Skeletal muscle tissue (tissue), 3 donors: ENCODE measurements at regions not wholly inside any gene's neighbourhood (a gene's known extent, or its start where the extent isn't known, plus 50 kb on each side); places are given as distances from the start of the nearest gene placed in this dataset.

ENCODE experiments used
- H3K27ac ChIP-seq: one replicate; pipeline ENCODE4 v1.7.0; 2013; ENCODE audit warnings: mild to moderate bottlenecking, low read depth, low read length, inconsistent platforms
- H3K27me3 ChIP-seq, 3 donors: one replicate each; pipeline ENCODE4 v1.7.0; 2013; ENCODE audit warnings: low read length in 3 of 3; ENCODE audit not compliant: control insufficient read depth in 3 of 3, insufficient read depth in 3 of 3
- H3K36me3 ChIP-seq, 3 donors: one replicate each; pipeline ENCODE4 v1.7.0; 2013; ENCODE audit warnings: low read length in 3 of 3; ENCODE audit not compliant: control insufficient read depth in 3 of 3, insufficient read depth in 3 of 3
- H3K4me1 ChIP-seq, 3 donors: one replicate each; pipeline ENCODE4 v1.7.0; 2013; ENCODE audit warnings: low read length in 3 of 3, mild to moderate bottlenecking in 3 of 3; ENCODE audit not compliant: control insufficient read depth in 3 of 3, insufficient read depth in 3 of 3
- H3K4me3 ChIP-seq, 3 donors: one replicate each; pipeline ENCODE4 v1.7.0; 2013; ENCODE audit warnings: low read length in 3 of 3
- H3K9ac ChIP-seq, 3 donors: one replicate each; pipeline ENCODE4 v1.7.0; 2013; ENCODE audit warnings: low read length in 3 of 3, mild to moderate bottlenecking in 3 of 3, moderate library complexity in 2 of 3, low read depth in 1 of 3
- H3K9me3 ChIP-seq, 3 donors: one replicate each; pipeline ENCODE4 v1.7.0; 2013; ENCODE audit warnings: low read length in 3 of 3; ENCODE audit not compliant: control insufficient read depth in 3 of 3
- donor health status: Osteomylitis.

- H3K27me3 ChIP-seq = peaks cover 0 to 3% (median 0%) of the 10 kb centered on the region in 3 donors
- no peak overlapping the region for H3K4me3 ChIP-seq
- no peaks in the 10 kb centered on the region for H3K4me1 ChIP-seq
- H3K9me3 ChIP-seq = no peaks in the 10 kb centered on the region
- H3K9ac ChIP-seq = no peak overlapping the region
- H3K27ac ChIP-seq = no peak overlapping the region
- H3K36me3 ChIP-seq = no peaks in the 10 kb centered on the region
These were observed 180.6 kb downstream of the ANXA2 start for GRCh38 chr15:60217161-60217560.

GRCh38 chr15:60218256-60218655, 179.5 kb downstream of the ANXA2 start:
- Histone ChIP-seq H3K4me3 (no peak overlapping the region), H3K4me1 (no peaks in the 10 kb centered on the region), H3K27me3 (peaks cover 0 to 3% (median 0%) of the 10 kb centered on the region in 3 donors), H3K36me3 (no peaks in the 10 kb centered on the region), H3K9me3 (no peaks in the 10 kb centered on the region), H3K9ac (no peak overlapping the region), H3K27ac (no peak overlapping the region)

GRCh38 chr15:60219866-60220265, 177.9 kb downstream of the ANXA2 start:
- Histone ChIP-seq H3K9ac (no peak overlapping the region), H3K27ac (no peak overlapping the region), H3K27me3 (peaks cover 0 to 3% (median 0%) of the 10 kb centered on the region in 3 donors), H3K9me3 (no peaks in the 10 kb centered on the region), H3K4me3 (no peak overlapping the region), H3K4me1 (no peaks in the 10 kb centered on the region), H3K36me3 (no peaks in the 10 kb centered on the region)

- H3K27ac ChIP-seq = no peak overlapping the region
- H3K27me3 ChIP-seq = peaks cover 0 to 4% (median 0%) of the 10 kb centered on the region in 3 donors
- no peaks in the 10 kb centered on the region for H3K4me1 ChIP-seq
- H3K9me3 ChIP-seq = no peaks in the 10 kb centered on the region
- no peaks in the 10 kb centered on the region for H3K36me3 ChIP-seq
- no peak overlapping the region for H3K9ac ChIP-seq
- no peak overlapping the region for H3K4me3 ChIP-seq
These were observed 176.4 kb downstream of the ANXA2 start for GRCh38 chr15:60221356-60221755.

- Histone ChIP-seq H3K4me1 (no peaks in the 10 kb centered on the region), H3K4me3 (no peak overlapping the region), H3K27ac (no peak overlapping the region), H3K36me3 (no peaks in the 10 kb centered on the region), H3K9me3 (no peaks in the 10 kb centered on the region), H3K9ac (no peak overlapping the region), H3K27me3 (peaks cover 0 to 9% (median 2%) of the 10 kb centered on the region in 3 donors)
These were observed 175.4 kb downstream of the ANXA2 start for GRCh38 chr15:60222404-60222803.

GRCh38 chr15:60223176-60223575, 174.6 kb downstream of the ANXA2 start:
- Histone ChIP-seq H3K9me3 (no peaks in the 10 kb centered on the region), H3K4me1 (no peaks in the 10 kb centered on the region), H3K27me3 (peaks cover 0 to 6% (median 2%) of the 10 kb centered on the region in 3 donors), H3K9ac (no peak overlapping the region), H3K36me3 (no peaks in the 10 kb centered on the region), H3K27ac (no peak overlapping the region), H3K4me3 (no peak overlapping the region)

- Histone ChIP-seq H3K9me3 (no peaks in the 10 kb centered on the region), H3K9ac (no peak overlapping the region), H3K27me3 (peaks cover 0 to 9% (median 2%) of the 10 kb centered on the region in 3 donors), H3K4me1 (no peaks in the 10 kb centered on the region), H3K4me3 (no peak overlapping the region), H3K36me3 (no peaks in the 10 kb centered on the region), H3K27ac (no peak overlapping the region)
These were observed 170.9 kb downstream of the ANXA2 start for GRCh38 chr15:60226924-60227323.

GRCh38 chr15:60228101-60228500, 169.7 kb downstream of the ANXA2 start:
- Histone ChIP-seq H3K36me3 (no peaks in the 10 kb centered on the region), H3K9ac (no peak overlapping the region), H3K9me3 (no peaks in the 10 kb centered on the region), H3K4me1 (no peaks in the 10 kb centered on the region), H3K27ac (no peak overlapping the region), H3K27me3 (peaks cover 0 to 13% (median 2%) of the 10 kb centered on the region in 3 donors), H3K4me3 (no peak overlapping the region)

GRCh38 chr15:60228619-60229018, 169.2 kb downstream of the ANXA2 start:
- H3K9ac ChIP-seq = no peak overlapping the region
- no peak overlapping the region for H3K4me3 ChIP-seq
- H3K36me3 ChIP-seq = no peaks in the 10 kb centered on the region
- no peaks in the 10 kb centered on the region for H3K9me3 ChIP-seq
- H3K27me3 ChIP-seq = peaks cover 0 to 13% (median 2%) of the 10 kb centered on the region in 3 donors
- no peaks in the 10 kb centered on the region for H3K4me1 ChIP-seq
- no peak overlapping the region for H3K27ac ChIP-seq

- no peaks in the 10 kb centered on the region for H3K9me3 ChIP-seq
- no peak overlapping the region for H3K4me3 ChIP-seq
- H3K9ac ChIP-seq = no peak overlapping the region
- peaks cover 3 to 7% (median 5%) of the 10 kb centered on the region in 3 donors for H3K27me3 ChIP-seq
- H3K27ac ChIP-seq = no peak overlapping the region
- H3K36me3 ChIP-seq = no peaks in the 10 kb centered on the region
- H3K4me1 ChIP-seq = no peaks in the 10 kb centered on the region
These were observed 161.7 kb downstream of the ANXA2 start for GRCh38 chr15:60235951-60236710.
